ENCODE measurements at regions not wholly inside any gene's neighbourhood (a gene's known extent, or its start where the extent isn't known, plus 50 kb on each side); places are given as distances from the start of the nearest gene placed in this dataset.

DNA sequence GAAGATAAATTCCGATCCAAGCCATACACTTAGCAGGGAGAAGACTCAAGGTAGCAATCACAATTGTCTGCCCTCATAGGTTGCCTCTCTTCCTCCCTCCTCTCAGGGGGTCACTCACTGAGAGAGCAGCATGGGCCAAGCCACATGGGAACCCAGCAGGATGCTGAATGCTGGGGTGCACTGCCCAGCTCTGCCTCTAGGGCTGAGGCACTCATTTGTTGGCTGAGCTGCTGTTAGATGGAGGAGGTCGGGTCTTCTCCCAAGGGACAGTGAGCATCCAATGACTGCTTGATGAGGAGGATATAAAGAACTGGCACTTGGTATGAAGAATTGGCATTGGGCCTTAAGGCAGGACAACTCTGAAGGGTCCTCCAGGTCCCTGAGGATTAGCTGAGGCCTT is 418.8 kb downstream of the SIPA1L2 start:
- TF ChIP-seq, protein P1, sequence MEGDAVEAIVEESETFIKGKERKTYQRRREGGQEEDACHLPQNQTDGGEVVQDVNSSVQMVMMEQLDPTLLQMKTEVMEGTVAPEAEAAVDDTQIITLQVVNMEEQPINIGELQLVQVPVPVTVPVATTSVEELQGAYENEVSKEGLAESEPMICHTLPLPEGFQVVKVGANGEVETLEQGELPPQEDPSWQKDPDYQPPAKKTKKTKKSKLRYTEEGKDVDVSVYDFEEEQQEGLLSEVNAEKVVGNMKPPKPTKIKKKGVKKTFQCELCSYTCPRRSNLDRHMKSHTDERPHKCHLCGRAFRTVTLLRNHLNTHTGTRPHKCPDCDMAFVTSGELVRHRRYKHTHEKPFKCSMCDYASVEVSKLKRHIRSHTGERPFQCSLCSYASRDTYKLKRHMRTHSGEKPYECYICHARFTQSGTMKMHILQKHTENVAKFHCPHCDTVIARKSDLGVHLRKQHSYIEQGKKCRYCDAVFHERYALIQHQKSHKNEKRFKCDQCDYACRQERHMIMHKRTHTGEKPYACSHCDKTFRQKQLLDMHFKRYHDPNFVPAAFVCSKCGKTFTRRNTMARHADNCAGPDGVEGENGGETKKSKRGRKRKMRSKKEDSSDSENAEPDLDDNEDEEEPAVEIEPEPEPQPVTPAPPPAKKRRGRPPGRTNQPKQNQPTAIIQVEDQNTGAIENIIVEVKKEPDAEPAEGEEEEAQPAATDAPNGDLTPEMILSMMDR (IDR thresholded peaks at IDR 0.05), result peak in 1 of 5 experiments; percentile 20
- TF ChIP-seq POLR2A (IDR thresholded peaks at IDR 0.05) (no peak), EP300 (IDR thresholded peaks at IDR 0.05) (no peak)
